Globus pallidus (tissue), 1 donor: ENCODE measurements at regions not wholly inside any gene's neighbourhood (a gene's known extent, or its start where the extent isn't known, plus 50 kb on each side); places are given as distances from the start of the nearest gene placed in this dataset.

Experiments used
- DNase-seq: peaks from one replicate; pipeline ENCODE4 v3.0.0-alpha.2; 2015; ENCODE audit warnings: low spot score

DNA sequence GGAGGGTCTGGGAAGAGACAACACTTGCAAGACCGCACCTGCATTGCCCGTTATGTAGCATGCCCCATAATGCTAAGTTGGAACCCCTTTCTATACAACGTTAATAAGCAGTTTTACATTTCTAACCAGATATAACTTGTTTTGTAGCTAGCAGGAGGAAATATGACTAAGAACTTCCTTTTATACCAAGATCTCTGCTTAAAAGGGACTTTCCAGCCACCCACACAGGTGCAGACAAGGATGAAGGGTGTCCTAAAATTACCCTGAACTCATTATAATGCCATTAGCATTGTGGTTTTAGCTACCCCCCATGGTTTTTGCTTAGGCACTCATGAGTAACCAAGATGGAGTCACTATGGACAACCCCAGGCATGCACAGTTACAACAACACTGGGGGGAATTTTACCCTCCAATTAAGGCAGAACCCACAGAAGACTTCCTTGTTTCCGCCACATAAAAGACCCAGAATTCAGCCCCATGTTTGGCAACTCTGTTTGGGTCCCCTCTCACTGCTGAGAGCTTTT lies 362.8 kb downstream of the CBLN2 start:
- no peak for DNase-seq

DNA sequence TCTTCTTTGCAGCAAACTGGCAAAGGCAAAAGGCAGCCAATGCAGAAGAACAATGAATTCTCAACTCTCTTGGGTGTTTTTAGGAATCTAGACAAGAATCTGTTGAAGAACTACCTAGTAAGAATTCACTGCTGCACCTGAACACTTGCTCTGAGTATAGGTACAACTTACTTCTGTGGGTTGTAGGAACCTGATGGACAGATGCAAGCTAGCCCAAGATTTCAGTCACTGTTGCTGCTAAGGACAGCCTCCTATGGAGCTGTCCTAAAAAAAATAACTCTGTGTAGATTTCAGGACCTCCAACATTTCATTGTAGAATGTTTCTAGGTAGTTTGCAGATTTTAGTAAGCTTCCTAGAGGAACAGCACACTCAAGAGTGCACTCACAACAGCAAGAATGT lies 363.5 kb downstream of the CBLN2 start:
- no peak for DNase-seq

DNA sequence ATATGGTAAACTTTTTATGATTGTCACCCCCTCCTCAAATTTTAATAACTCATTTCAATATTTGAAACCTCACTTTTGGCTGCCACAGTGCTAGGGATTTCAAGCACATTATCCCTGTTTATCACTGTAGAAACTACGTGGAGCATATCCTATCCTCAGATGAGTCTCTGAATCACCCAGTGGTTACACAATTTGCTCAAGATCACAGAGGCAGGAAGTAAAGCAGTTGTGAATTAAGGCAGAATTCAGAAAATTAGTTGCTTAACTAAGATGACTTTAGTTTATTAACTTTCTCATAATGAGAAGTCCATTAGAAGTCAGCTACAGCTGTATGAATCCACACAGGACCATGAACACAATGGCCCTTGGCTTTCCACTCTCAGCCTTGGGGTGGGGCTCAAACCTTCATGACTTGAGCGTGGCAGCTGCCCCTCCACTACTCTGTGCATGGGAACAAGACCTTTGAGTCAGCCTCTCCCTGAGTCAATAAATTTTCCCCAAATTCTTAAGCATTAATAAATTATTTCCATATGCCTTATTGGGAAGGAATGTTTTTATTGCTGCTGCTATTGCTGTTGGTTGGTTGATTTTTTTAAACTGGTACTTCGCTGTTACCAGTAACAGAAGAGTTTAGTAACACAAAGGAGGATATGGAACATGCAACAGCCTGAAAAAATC lies 369.0 kb downstream of the CBLN2 start:
- no peak for DNase-seq

DNA sequence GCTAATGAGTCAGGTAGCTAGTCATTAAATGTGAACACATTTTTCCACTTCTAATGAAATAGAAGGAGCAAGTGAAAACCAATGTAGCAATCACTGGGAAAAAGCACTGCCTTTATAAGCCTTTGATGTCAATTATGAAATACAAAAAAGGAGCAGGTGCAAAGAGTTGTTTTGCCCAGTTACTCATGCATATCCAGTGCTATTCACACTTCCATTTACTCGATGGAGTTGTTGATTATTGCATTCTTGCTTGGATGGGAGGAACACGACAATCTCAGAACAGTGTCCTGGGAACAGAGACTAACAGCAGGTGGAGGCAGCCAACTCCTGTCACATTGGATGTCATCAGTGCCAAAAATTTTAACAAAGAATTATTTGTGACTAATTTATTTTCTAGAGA lies 372.5 kb downstream of the CBLN2 start:
- DNase-seq, result no peak

DNA sequence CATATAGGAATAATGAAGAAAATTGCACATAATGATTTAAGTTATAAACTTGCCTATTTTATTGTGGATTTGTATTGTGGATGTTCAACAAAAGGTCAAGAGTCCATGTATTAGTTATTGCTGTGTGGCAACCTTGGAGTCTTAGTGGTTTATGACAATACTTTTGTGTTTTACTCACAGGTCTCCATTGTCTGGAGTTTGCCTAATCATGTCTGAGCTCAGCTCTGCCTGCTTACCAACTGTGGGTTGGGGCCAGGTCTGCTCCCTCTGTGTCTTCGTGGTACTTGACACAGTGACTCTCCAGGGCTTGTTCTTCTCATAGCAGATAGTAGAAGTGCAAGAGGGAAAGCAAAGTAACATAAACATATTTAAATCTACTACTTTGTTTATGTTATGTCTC lies 382.5 kb downstream of the CBLN2 start:
- DNase-seq, result no peak

DNA sequence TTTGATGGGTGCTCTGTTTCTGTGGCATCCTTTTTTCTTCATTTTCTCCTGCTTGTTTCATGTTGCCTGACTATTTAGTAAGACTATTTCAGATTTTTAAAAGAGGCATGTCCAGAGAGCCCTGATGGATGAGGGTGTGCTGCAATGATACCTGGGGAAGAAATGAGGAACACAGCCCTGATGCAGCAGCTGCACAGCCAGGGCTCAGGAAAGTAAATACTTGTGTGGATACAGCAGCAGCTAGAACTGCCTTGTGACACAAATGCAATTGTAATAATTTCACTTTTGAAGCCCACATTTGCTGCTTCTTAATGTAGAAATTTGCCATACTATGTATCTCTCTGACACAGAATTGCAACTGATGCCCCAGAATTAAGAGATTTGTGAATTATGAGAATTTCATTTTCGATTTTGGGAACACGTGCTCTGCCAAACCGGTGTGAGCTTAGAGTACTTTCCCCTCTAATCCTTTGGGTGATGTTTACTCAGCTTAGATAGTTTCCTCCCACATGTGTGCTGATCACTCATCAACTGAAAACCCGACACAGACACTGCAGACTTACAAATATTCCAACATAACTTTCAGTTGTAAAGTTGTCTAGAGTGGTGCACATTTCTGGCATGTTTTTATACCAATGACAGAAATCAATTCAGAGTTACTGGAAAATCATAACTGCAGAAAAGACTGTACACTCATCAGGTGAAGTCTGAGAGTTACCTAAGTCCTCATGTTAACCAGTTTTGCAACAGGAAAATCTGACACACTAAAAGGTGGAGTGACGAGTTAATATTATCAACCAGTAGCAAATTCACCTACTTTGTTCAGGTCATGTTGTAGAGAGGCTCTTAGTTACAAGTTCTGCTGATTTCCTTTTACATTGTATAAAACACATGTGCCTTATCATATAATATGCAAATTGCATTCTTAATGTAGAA lies 383.4 kb downstream of the CBLN2 start:
- DNase-seq, result no peak

DNA sequence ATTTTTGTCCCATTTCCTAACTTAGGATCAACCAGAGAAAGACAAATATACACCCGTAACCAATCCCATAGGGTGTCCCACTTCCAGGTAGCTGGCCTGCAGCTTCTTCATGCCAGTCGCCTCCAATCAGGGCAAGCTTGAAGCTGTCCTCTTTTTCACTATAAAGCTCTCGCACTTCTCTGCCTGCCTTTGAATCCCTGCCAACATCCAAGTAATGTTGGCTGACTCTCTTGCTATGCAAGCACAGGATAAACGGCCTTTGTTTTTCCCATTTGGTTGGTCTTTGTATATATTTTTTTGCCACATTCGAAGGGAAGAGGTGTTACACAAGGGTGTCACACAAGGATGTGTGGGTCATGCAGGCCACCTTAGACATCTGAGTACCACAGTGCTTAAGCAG lies 388.8 kb downstream of the CBLN2 start:
- peak; percentile 63 for DNase-seq

DNA sequence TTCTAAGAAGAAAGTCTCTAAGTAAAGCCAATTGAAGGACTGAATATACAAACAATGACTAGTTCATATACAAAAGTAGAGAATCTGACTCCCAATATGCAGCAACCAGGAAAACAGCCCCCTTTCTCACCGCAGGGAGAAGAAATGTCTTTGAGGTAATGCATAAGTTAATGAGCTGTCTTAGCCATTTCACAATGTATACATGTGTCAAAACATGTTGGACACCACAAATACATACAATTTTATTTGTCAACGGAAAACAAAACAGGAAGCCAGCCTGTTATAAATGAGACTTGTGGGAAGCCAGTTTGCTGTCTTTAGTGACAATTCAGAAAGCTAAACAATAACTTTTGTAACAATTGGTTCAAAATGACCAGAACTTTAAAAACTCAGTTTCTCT lies 389.2 kb downstream of the CBLN2 start:
- DNase-seq, result no peak

DNA sequence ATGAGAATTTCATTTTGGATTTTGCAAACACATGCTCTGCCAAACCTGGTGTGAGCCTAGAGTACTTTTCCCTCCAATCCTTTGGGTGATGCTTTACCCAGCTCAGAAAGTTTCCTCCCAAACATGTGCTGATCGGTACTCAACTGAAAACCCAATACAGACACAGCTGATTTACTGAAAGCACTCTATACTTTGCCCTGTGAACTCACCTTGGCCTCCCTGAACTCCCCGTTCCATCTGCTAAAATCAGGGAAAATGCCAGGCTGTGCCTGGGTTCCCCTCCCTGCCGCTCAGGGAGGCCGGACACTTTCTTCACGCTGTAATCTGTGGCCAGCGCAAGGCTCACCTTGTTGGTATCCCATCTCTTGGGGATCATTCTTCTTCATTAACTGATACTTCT lies 391.2 kb downstream of the CBLN2 start:
- DNase-seq, result no peak

DNA sequence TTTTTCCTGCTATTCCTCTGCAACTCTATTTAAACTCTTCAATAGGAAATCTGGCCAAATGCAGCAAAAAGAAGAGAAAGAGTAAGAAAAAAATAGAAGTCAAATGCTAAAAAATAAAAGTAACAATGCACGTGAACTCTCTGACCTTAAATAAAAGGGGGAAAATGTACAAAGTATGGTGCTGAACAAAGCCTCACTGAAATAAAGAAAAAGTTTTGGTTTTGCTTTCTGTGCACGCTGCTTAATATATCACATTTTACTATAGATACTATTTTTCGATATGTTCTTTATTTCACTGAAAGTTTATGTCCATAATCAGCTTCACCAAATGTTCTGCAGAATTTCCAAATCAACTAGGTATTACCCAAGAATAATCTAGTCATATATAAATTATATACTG lies 396.3 kb downstream of the CBLN2 start:
- no peak for DNase-seq

DNA sequence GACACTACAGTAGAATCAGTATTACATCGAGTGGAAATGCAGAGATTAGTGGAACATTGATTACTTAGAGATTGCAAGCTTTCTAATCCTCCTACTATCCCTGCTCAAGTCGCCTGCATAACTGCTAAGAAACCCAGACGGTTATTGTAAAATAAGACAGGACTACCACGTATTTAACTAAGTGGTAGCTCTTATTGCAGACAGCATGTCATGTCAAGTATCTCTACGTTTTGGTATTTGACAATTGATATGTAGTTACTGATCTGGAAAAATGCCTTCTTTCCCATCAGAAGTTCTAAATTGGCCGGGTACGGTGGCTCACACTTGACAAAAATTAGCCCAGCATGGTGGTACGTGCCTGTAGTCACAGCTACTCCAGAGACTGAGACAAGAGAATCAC lies 404.1 kb downstream of the CBLN2 start:
- no peak for DNase-seq

DNA sequence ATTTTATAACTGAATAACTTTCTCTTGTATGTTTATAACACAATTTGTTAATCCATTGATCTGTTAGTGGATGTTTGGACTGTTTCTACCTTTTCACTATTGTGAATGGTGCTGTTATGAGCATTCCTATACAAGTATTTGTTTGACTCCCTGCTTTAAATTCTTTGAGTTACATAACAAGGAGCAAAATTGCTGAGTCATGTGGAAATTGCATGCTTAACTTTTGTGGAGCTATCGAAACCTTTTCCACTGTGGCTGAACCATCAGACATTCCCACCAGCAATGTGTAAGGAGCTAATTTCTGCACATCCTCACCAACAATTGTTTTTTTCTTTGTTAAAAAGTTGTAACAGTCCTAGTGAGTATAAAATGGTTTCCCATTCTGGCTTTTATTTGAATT lies 415.5 kb downstream of the CBLN2 start:
- DNase-seq, result no peak

DNA sequence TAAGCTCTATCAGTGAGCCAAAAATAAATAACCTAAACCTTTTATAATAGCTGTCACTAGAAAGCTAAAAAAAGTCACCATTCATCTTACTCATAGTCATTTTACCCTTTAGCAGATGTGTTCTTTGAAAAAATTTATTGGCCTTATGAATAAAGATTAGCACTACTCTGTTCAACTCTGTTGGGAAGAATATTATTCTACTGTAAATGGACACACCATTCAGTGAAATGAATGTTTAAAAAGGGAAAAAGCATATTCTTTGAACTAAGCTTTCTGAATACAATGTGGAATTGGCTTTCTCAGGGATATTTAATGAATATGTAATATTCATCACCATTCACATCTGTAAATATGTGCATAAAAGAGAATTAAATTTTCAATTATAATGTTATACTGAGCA lies 422.0 kb downstream of the CBLN2 start:
- no peak for DNase-seq

DNA sequence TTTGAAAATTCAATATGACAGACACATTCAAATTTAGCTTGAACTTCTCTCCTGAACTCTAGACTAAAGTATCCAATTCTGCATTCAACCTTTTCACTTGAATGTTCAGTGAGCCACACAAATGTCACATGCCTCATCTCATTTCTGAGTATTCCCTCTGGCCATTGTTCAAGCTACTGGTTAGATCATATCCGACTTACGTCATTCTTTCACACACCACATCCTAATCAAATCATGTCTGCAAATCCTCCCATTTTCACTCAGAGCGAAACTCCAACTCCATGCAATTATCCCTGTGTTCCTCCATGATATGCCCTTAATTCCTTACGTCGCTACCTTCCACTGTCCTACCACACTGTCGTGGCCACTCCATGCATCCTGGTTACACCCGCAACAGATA lies 425.1 kb downstream of the CBLN2 start:
- DNase-seq, result no peak

DNA sequence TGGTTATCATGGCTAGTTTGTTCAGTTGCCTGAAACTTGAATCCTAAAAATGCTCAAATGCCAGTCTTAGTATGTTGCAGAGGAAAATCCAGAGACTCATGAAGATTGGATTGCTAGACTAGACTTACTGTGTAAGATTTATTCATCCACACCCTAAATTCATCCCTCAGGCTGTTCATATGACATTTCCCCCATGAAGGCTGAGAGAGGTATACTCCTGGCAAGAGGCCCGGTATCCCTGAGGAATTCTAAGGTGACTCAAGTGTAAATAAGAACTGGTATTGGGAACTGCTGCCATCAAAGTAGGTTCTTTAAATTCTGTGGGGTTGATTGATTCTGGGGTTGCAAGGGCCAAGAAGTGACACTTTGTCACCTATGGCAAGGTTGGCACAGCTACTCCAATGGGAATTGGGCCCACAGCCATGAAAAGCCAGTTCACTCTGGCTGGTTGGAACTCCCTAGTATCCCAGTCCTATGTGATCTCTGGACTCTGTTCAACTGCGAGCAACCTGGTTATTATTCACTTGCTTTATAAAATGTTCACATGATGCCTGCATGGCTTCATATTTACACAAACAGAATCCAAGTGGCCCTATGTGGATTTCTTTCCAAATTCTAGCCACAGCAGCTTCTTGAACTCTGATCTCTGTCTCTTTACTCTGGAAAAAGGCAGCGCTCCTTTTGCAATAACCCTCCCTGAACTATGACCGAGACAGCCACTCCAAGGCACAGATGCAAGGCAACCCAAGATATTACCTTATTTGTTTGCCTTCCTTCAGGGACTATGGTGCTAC lies 429.1 kb downstream of the CBLN2 start:
- no peak for DNase-seq

DNA sequence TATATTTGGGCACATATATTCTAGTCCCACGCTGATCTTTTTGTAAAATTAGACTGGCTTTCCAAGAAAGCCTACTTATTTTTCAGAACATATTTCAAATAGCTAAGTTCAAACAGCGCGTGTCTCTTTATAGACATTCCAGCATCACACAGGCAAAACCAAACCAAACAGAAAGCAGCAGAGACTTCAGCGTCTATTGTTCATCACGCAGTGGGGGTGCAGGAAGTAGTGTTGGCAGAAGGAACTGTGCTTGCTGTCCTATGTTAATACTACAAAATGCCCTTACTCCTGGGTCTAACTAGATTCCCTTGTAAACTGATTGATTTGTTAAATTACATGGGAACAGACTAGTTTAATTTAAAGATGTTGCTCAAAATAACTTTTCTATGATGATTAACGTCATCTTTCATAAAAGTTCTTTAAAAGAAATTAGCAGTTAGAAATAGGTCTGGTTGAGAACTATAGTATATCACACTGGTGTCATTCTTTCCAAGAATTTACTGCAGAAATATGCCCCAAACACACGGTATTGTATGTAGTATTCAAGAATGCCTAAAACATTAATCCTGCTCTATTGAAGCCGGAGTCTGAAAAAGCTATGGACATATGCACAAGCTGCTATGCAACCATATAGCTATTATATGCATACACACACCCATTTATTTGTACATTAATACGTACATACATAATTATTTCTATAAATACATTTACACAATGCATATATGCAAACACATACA lies 436.3 kb downstream of the CBLN2 start:
- DNase-seq, result peak; percentile 51

DNA sequence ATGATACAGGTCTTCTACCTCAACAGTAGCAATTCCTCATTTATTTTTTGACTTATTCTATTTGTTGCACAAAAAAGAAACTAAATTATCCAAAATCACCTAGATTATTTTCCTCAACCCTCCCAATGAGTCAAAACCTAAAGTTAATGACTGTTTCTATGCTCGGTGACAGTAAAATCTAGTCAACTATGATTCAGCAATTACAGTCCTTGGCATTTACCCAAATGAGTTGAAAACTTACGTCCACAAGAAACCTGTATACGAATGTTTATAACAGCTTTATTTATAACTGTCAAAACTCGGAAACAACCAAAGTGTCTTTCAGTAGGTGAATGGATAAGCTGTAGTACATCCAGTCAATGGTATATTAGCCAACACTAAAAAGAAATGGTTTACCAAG lies 439.3 kb downstream of the CBLN2 start:
- DNase-seq, result no peak

DNA sequence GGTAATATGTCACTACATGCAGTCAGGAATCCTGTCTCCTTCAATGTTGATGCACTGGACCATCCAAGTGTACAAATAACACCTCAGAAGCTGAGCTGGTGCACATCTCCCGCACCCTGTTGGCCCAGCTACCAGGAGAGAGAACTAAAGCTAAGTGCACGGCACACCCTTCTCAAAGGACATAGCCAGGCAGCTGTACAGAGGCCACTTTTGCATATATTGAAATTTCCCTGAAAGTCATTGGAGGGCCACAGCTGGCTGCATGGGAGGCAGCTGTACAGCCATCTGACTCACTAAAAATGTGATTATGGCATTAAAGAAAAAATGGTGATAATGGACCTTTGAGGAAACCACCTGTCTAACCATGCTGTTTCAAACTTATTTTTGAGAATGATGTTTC lies 441.7 kb downstream of the CBLN2 start:
- no peak for DNase-seq

DNA sequence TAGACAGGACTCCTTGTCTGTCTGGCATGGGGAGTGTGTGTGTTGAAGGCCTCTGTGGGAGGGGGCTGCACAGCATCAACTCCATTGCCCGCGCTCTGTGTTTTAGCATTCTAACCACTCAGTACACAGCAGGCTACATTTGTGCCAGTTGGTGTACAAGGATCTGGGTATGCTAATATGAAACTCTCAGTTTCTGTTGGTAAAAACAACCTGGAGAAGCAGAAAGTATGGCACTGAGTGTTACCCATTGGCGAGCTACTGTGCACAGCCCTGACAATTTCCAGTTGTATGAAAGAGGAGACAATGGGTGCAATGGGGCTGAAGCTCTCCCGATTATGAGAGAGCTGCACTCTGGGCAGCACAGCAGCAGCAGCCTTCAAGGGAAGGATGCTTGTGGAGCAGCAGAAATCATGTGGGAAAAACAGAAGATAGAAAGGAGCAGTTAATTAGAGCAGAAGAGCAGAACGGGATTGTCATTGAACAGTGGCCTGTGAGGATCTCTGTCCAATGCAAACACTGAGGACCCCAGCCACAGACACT lies 443.6 kb downstream of the CBLN2 start:
- DNase-seq, result no peak

DNA sequence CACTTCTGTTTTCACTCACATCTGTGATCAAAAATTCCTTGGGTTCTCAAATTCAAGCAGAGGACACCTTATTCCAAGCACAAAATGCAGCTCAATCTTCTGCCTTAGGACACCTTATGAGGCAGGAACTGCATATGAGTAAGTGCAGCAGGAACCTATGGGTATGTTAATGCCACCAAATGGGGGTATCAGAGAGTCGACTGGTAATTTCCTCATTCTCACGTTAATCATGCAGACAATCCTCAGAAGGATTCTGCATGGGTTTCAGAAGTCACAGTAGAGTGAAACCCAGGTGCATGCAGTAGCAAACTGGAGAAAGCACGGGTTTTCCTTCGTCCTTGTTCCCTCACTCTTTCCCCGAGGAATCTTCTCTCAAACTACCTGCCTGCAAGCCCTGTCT lies 452.8 kb downstream of the CBLN2 start:
- DNase-seq, result no peak

DNA sequence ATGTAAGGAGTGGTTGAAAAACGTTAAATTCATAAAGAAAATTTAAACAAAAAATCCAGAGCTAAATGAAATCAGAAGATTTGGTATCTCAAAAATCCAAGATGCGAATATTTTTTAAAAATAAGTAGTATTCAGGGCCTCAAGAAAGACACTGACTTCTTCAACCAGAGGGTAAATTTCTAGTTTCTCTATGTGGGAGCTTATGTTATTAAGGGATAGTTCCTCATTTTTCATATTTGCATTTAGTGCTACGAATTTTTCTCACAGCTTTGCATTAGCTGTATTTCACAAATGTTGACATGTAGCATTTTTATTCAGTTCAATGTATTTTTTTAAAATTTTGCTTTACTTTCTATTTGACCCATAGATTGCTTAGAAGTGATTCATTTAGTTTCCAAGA lies 454.7 kb downstream of the CBLN2 start:
- DNase-seq, result no peak

DNA sequence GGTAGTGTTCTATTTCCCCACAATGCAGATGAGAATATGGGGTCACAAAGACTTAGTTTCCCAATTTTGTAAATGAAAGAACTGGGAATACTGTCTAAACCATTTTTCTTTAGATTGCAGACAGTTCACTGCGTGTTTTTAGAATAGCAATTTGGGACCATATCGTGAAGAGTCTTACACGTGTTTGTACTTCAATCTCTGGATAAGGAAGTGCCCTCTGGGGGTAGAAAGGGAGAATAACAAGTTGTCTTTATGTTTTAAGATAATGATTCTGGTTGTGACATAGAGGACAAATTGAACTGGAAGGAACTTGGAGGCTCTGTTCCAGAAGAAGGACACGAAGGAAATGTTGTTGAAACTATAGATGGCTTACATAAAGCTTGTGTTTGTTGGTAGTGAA lies 457.7 kb downstream of the CBLN2 start:
- DNase-seq, result peak; percentile 24
